Right lobe of liver (tissue), 4 donors: ENCODE measurements at regions not wholly inside any gene's neighbourhood (a gene's known extent, or its start where the extent isn't known, plus 50 kb on each side); places are given as distances from the start of the nearest gene placed in this dataset.

Experiments used
- CTCF ChIP-seq, 4 donors: fragments of 200-600 bp in 3 of 4; fragments of 450-650 bp in 1 of 4; IDR thresholded peaks; one replicate each; pipeline versions ENCODE4 v1.5.1 to v1.8.0; 2016 to 2022; ENCODE audit warnings: antibody characterized with exemption in 4 of 4, mild to moderate bottlenecking in 2 of 4
- POLR2A ChIP-seq: fragments of 450-650 bp; IDR thresholded peaks from one replicate; pipeline ENCODE4 v1.6.1; 2017; ENCODE audit warnings: antibody characterized with exemption, mild to moderate bottlenecking
- donor health status: DM: no; HTN: no; CAD: no.
- donor health status: DM: no; HTN: no; CAD: no.
- donor health status: DM: no; HTN: yes; CAD: no.

- TF ChIP-seq CTCF (IDR thresholded peaks at IDR 0.05), result no peak
- TF ChIP-seq POLR2A, result no peak
Measured at GRCh38 chr10:118207470-118208007, 134.6 kb downstream of the FAM204A start.
